Activated CD4-positive, CD25-positive, alpha-beta regulatory T cell treated with anti-CD3 and anti-CD28 coated beads, Interleukin-2, amount 50 U/mL, for 24 hours (primary cell): ENCODE measurements at regions not wholly inside any gene's neighbourhood (a gene's known extent, or its start where the extent isn't known, plus 50 kb on each side); places are given as distances from the start of the nearest gene placed in this dataset.
"Not testable (repeated sequence)": the region's sequence is repeated elsewhere in the genome, so short reads cannot be mapped to it uniquely, and the experiment has no call there.

Experiments
- ATAC-seq, 2 donors: fragments of 150-1000 bp; cut with Tn5 transposase; one replicate each; pipeline ENCODE4 v1.10.0; 2021; ENCODE audit warnings: mild to moderate bottlenecking in 1 of 2, moderate library complexity in 1 of 2

DNA sequence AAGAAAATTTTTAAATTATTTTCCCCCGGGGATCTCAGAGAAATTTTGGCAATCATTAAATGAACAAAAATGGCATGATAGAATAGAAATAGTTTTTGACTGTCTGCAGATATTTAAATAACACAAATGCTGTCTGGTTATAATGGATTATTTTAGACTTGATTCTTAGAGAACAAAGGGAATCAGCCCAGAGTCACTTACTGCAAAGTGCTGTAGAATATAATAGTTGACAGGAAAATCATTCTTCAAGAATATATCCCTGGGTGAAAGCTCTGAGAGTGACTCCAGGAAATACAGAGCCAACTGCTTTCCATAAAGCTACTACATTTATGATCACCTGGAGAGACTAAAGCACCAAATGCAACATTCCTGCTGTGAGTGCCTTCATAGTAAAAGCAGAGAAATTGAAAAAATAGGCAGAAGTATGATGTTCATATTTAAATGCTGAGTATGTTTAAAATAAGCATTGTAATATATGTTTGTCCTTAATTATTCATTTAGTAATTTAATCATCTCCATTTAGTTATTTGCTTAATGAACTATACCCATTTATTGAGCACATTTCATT, 1765.8 kb downstream of the SLITRK1 start:
- ATAC-seq, result no peak

GRCh38 chr13:82115391-82115790, 1766.9 kb downstream of the SLITRK1 start:
- no peak for ATAC-seq

DNA sequence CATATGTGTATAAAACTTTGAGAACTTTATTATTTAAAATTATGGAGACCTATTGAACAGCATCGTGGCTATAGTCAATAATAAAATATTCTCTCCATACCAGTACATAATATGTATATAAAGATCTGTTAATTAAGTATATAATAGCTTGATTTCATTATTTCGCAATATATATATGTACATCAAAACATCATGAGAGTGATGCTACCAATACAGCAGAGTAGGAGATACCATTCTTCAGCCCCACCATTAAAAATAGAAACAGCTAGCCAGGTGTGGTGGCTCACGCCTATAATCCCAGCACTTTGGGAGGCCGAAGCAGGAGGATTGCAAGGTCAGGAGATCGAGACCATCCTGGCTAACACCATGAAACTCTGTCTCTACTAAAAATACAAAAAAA, 1755.3 kb upstream of the SPRY2 start:
- no peak for ATAC-seq

- no peak for ATAC-seq
Measured at GRCh38 chr13:82092312-82092711, 1751.4 kb upstream of the SPRY2 start.

- ATAC-seq, result no peak
Measured at GRCh38 chr13:82088781-82089180, 1747.9 kb upstream of the SPRY2 start.

GRCh38 chr13:82076496-82076895, 1735.6 kb upstream of the SPRY2 start:
- no peak for ATAC-seq

- ATAC-seq, result no peak
Measured at GRCh38 chr13:82070416-82070815, 1729.5 kb upstream of the SPRY2 start.

DNA sequence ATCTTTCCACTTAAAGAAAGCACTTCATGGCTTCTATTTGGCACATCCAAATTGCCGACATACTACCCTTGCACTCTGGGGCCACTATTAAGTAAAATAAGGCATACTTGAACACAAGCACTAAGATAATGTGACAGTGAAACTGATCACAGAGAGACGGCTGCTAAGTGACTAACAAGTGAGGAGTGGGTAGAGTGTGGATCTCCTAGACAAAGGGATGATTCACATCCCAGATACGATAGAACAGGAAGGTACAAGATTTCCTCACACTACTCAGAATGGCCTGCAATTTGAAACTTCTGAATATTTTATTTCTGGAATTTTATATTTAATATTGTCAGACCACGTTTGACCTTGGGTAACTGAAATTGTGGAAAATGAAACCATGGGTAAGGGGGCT, 1721.8 kb upstream of the SPRY2 start:
- no peak for ATAC-seq

- no peak for ATAC-seq
Measured at GRCh38 chr13:82058364-82058763, 1717.4 kb upstream of the SPRY2 start.

DNA sequence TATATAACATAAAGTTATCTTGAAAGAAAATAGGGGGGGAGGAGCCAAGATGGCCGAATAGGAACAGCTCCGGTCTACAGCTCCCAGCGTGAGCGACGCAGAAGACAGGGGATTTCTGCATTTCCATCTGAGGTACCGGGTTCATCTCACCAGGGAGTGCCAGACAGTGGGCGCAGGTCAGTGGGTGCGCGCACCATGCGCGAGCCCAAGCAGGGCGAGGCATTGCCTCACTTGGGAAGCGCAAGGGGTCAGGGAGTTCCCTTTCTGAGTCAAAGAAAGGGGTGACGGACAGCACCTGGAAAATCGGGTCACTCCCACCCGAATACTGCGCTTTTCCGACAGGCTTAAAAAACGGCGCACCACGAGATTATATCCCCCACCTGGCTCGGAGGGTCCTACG, 1704.4 kb upstream of the SPRY2 start:
- ATAC-seq, result not testable (repeated sequence)

GRCh38 chr13:82036602-82037001, 1695.7 kb upstream of the SPRY2 start:
- no peak for ATAC-seq

- ATAC-seq, result no peak
Measured at GRCh38 chr13:82011355-82011754, 1670.4 kb upstream of the SPRY2 start.

GRCh38 chr13:82010780-82011179, 1669.9 kb upstream of the SPRY2 start:
- ATAC-seq, result no peak

- ATAC-seq, result no peak
Measured at GRCh38 chr13:82002710-82003109, 1661.8 kb upstream of the SPRY2 start.

- no peak for ATAC-seq
Measured at GRCh38 chr13:81995316-81995715, 1654.4 kb upstream of the SPRY2 start.

- no peak for ATAC-seq
Measured at GRCh38 chr13:81990652-81991051, 1649.7 kb upstream of the SPRY2 start.

- no peak for ATAC-seq
Measured at GRCh38 chr13:81988567-81988966, 1647.6 kb upstream of the SPRY2 start.

DNA sequence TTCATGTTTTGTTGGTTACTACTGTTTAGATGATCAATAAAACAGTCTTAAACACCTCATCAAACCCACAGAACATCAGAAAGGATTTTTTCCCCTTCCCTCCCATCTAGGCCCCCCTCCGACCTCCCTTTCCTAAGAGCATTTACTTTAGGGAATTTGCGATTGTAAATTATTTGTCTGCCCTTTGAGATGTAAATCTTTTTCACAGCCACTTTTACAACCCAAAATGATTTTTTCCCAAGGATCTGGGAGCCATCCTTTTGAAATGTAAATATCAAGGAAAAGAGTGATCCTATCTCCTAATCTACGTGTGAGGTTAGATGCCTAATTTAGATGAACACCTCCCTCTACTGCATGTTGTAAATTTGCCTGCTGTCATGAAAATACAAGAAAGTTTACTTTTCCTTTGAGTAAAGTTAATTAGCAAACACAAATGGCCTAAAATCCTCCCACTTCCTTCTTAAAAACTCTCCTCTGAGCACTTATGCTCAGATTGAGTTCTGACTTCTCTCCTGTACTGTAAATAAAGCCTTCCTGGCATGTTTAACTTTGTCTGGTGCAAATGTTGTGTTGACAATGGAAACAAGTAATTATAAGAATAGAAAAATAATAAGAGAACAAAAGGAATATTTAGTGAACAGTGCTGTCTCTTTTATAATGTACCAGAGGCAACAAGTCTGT, 1646.9 kb upstream of the SPRY2 start:
- ATAC-seq, result no peak

- ATAC-seq, result no peak
Measured at GRCh38 chr13:81987159-81987558, 1646.2 kb upstream of the SPRY2 start.

- ATAC-seq, result no peak
Measured at GRCh38 chr13:81986308-81986707, 1645.4 kb upstream of the SPRY2 start.

DNA sequence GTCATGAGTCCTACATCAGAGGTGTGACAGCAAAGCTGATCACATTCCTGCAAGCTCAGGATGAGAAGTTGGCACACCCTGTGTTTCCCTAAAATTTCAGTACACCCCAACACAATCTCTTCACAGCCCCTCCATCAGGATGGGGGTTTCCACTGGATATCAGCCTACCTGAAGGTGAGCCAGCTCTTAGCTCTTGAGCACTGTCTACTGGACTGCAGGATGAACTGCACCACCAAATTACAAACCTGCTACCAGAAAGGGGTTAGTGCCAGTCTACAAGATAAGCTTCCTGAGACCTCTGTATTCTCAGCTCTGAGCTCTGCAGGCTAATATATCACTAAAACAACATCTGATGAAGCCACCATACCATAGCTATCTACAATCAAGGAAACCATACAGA, 1616.2 kb upstream of the SPRY2 start:
- ATAC-seq, result no peak

GRCh38 chr13:81929988-81930387, 1589.1 kb upstream of the SPRY2 start:
- ATAC-seq, result no peak

- ATAC-seq, result no peak
Measured at GRCh38 chr13:81927347-81927746, 1586.4 kb upstream of the SPRY2 start.

GRCh38 chr13:81917810-81918209, 1576.9 kb upstream of the SPRY2 start:
- ATAC-seq, result no peak

GRCh38 chr13:81916461-81916860, 1575.5 kb upstream of the SPRY2 start:
- no peak for ATAC-seq
